A549 (cell line): ENCODE measurements at regions not wholly inside any gene's neighbourhood (a gene's known extent, or its start where the extent isn't known, plus 50 kb on each side); places are given as distances from the start of the nearest gene placed in this dataset.

Experiments used
- FOXS1 ChIP-seq: fragments of 250-450 bp; sonication (Bioruptor Pico); IDR thresholded peaks from 2 replicates; pipeline ENCODE4 v1.5.0; 2020; ENCODE audit warnings: mild to moderate bottlenecking, moderate library complexity
- HDAC2 ChIP-seq: fragments of 200-600 bp; sonication (generic); IDR thresholded peaks from 2 replicates; pipeline ENCODE4 v1.6.1; 2016
- POLR2A ChIP-seq: IDR thresholded peaks from 2 replicates; pipeline ENCODE4 v1.6.1; 2012; ENCODE audit warnings: mild to moderate bottlenecking, low read length
- TF ChIP-seq, protein P1 (sequence below): fragments of >200 bp; sonication (Bioruptor Twin); formaldehyde crosslinking; IDR thresholded peaks from 3 replicates; pipeline ENCODE4 v1.5.1; 2016
- TF ChIP-seq, protein P2 (sequence below): IDR thresholded peaks from 2 replicates; pipeline ENCODE4 v1.6.1; 2012
- TF ChIP-seq, protein P3 (sequence below): fragments of 450-650 bp; IDR thresholded peaks from 2 replicates; pipeline ENCODE4 v1.6.1; 2014; ENCODE audit warnings: antibody characterized with exemption

DNA sequence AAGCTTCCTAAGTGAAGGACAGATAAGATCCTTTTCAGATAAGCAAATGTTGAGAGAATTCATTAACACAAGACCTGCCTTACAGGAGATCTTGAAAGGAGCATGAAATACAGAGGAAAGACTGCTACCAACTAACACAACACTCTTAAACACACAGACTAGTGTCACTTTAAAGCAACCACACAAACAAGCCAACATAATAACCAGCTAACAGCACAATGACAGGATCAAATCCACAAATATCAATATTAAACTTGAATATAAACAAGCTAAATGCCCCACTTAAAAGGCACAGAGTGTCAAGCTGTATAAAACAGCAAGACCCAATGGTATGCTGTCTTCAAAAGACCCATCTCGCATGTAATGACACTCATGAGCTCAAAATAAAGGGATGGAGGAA is 70.8 kb upstream of the HMGXB4 start:
- TF ChIP-seq, protein P1, sequence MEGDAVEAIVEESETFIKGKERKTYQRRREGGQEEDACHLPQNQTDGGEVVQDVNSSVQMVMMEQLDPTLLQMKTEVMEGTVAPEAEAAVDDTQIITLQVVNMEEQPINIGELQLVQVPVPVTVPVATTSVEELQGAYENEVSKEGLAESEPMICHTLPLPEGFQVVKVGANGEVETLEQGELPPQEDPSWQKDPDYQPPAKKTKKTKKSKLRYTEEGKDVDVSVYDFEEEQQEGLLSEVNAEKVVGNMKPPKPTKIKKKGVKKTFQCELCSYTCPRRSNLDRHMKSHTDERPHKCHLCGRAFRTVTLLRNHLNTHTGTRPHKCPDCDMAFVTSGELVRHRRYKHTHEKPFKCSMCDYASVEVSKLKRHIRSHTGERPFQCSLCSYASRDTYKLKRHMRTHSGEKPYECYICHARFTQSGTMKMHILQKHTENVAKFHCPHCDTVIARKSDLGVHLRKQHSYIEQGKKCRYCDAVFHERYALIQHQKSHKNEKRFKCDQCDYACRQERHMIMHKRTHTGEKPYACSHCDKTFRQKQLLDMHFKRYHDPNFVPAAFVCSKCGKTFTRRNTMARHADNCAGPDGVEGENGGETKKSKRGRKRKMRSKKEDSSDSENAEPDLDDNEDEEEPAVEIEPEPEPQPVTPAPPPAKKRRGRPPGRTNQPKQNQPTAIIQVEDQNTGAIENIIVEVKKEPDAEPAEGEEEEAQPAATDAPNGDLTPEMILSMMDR: no peak
- TF ChIP-seq FOXS1 (CRISPR knock-in tag) (no peak), HDAC2 (no peak), POLR2A (no peak)
- TF ChIP-seq, protein P2, sequence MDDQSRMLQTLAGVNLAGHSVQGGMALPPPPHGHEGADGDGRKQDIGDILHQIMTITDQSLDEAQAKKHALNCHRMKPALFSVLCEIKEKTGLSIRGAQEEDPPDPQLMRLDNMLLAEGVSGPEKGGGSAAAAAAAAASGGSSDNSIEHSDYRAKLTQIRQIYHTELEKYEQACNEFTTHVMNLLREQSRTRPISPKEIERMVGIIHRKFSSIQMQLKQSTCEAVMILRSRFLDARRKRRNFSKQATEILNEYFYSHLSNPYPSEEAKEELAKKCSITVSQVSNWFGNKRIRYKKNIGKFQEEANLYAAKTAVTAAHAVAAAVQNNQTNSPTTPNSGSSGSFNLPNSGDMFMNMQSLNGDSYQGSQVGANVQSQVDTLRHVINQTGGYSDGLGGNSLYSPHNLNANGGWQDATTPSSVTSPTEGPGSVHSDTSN: no peak
- TF ChIP-seq, protein P3, sequence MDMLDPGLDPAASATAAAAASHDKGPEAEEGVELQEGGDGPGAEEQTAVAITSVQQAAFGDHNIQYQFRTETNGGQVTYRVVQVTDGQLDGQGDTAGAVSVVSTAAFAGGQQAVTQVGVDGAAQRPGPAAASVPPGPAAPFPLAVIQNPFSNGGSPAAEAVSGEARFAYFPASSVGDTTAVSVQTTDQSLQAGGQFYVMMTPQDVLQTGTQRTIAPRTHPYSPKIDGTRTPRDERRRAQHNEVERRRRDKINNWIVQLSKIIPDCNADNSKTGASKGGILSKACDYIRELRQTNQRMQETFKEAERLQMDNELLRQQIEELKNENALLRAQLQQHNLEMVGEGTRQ: no peak
